ENCODE measurements at regions not wholly inside any gene's neighbourhood (a gene's known extent, or its start where the extent isn't known, plus 50 kb on each side); places are given as distances from the start of the nearest gene placed in this dataset.
A peak's percentile ranks its signal among the peaks of the same experiment; 100 is the strongest.

- Mint-ChIP-seq H3K4me1 (ENCODE audit: insufficient read depth, unreplicated experiment) (no peaks in the 10 kb centered on the region), H3K9me3 (ENCODE audit: unreplicated experiment) (peaks cover 13% of the 10 kb centered on the region), H3K27ac (ENCODE audit: low read depth, unreplicated experiment) (no peak overlapping the region), H3K27me3 (ENCODE audit: insufficient read depth, unreplicated experiment) (no peaks in the 10 kb centered on the region), H3K4me3 (ENCODE audit: unreplicated experiment) (no peak overlapping the region), H3K36me3 (ENCODE audit: insufficient read depth, unreplicated experiment) (no peaks in the 10 kb centered on the region)
- no TSS peak for BruUV-seq (replicated peaks)
- POLR2A ChIA-PET = interaction anchor here (1.0 kb wide), 2 partner anchors 646 to 650 kb away, joined by 3 to 5 read pairs; no protein-coding TSS in a partner anchor
- no peak for DNase-seq (ENCODE audit: unreplicated experiment)
- no peak for TF ChIP-seq CTCF (IDR thresholded peaks at IDR 0.05; ENCODE audit: unreplicated experiment)
- intact Hi-C loops (cut with micrococcal nuclease) = no loop called here
- CTCF ChIA-PET = interaction anchor here (0.7 to 1.7 kb wide), 4 partner anchors 10 to 1233 kb away, joined by 3 to 8 read pairs (median 4); no protein-coding TSS in a partner anchor
Observed at GRCh38 chr13:80989241-80989640, 648.3 kb upstream of the SPRY2 start.

GRCh38 chr13:80988391-80989151, 647.6 kb upstream of the SPRY2 start:
- Mint-ChIP-seq H3K27ac (ENCODE audit: low read depth, unreplicated experiment) (no peak overlapping the region), H3K27me3 (ENCODE audit: insufficient read depth, unreplicated experiment) (no peaks in the 10 kb centered on the region), H3K9me3 (ENCODE audit: unreplicated experiment) (peaks cover 13% of the 10 kb centered on the region), H3K36me3 (ENCODE audit: insufficient read depth, unreplicated experiment) (no peaks in the 10 kb centered on the region), H3K4me1 (ENCODE audit: insufficient read depth, unreplicated experiment) (no peaks in the 10 kb centered on the region), H3K4me3 (ENCODE audit: unreplicated experiment) (no peak overlapping the region)
- ChIA-PET POLR2A (interaction anchor here (1.0 kb wide), 2 partner anchors 646 to 650 kb away, joined by 3 to 5 read pairs; no protein-coding TSS in a partner anchor), CTCF (interaction anchor here (0.7 to 1.7 kb wide), 2 partner anchors 10 to 1232 kb away, joined by 3 to 8 read pairs; no protein-coding TSS in a partner anchor)
- BruUV-seq (replicated peaks) = no TSS peak
- no peak for DNase-seq (ENCODE audit: unreplicated experiment)
- no peak for TF ChIP-seq CTCF (IDR thresholded peaks at IDR 0.05; ENCODE audit: unreplicated experiment)
- intact Hi-C loops (cut with micrococcal nuclease) = no loop called here

- POLR2A ChIA-PET = interaction anchor here (0.7 to 0.8 kb wide), 2 partner anchors 636 to 638 kb away, joined by 3 to 5 read pairs; partner anchors contain the start of gene SPRY2
- Mint-ChIP-seq H3K4me3 (ENCODE audit: unreplicated experiment) (no peak overlapping the region), H3K36me3 (ENCODE audit: insufficient read depth, unreplicated experiment) (no peaks in the 10 kb centered on the region), H3K27ac (ENCODE audit: low read depth, unreplicated experiment) (no peak overlapping the region), H3K27me3 (ENCODE audit: insufficient read depth, unreplicated experiment) (no peaks in the 10 kb centered on the region), H3K4me1 (ENCODE audit: insufficient read depth, unreplicated experiment) (no peaks in the 10 kb centered on the region), H3K9me3 (ENCODE audit: unreplicated experiment) (peaks cover 8% of the 10 kb centered on the region)
- intact Hi-C loops (cut with micrococcal nuclease) = loop anchor here (1.0 to 2.0 kb wide), 2 partner anchors 38 to 637 kb away; no protein-coding TSS in a partner anchor
- peak; percentile 81 for TF ChIP-seq CTCF (IDR thresholded peaks at IDR 0.05; ENCODE audit: unreplicated experiment)
- BruUV-seq (replicated peaks) = no TSS peak
- DNase-seq (ENCODE audit: unreplicated experiment) = peak; percentile 65
- CTCF ChIA-PET = interaction anchor here (0.6 to 5.1 kb wide), 25 partner anchors 9 to 1310 kb away, joined by 3 to 43 read pairs (median 4); partner anchors contain the start of gene SPRY2
Observed at GRCh38 chr13:80979035-80979641, 638.2 kb upstream of the SPRY2 start.

- no peaks in the 10 kb centered on the region for H3K4me1 Mint-ChIP-seq (ENCODE audit: insufficient read depth, unreplicated experiment)
- ChIA-PET CTCF (interaction anchor here (0.6 to 5.1 kb wide), 8 partner anchors 20 to 1373 kb away, joined by 3 to 43 read pairs (median 3); no protein-coding TSS in a partner anchor), POLR2A (no interaction called here)
- H3K36me3 Mint-ChIP-seq (ENCODE audit: insufficient read depth, unreplicated experiment) = no peaks in the 10 kb centered on the region
- H3K27me3 Mint-ChIP-seq (ENCODE audit: insufficient read depth, unreplicated experiment) = no peaks in the 10 kb centered on the region
- peaks cover 8% of the 10 kb centered on the region for H3K9me3 Mint-ChIP-seq (ENCODE audit: unreplicated experiment)
- intact Hi-C loops (cut with micrococcal nuclease) = no loop called here
- no peak overlapping the region for H3K27ac Mint-ChIP-seq (ENCODE audit: low read depth, unreplicated experiment)
- BruUV-seq (replicated peaks) = no TSS peak
- DNase-seq (ENCODE audit: unreplicated experiment) = no peak
- no peak overlapping the region for H3K4me3 Mint-ChIP-seq (ENCODE audit: unreplicated experiment)
- TF ChIP-seq CTCF (IDR thresholded peaks at IDR 0.05; ENCODE audit: unreplicated experiment) = no peak
Observed at GRCh38 chr13:80977168-80977567, 636.2 kb upstream of the SPRY2 start.
